CD14-positive monocyte (primary cell): ENCODE measurements at regions not wholly inside any gene's neighbourhood (a gene's known extent, or its start where the extent isn't known, plus 50 kb on each side); places are given as distances from the start of the nearest gene placed in this dataset.

ENCODE experiments used
- DNase-seq, 3 donors: peaks; one replicate each; pipeline ENCODE4 v3.0.0-alpha.2; 2011 to 2022
- H2AFZ ChIP-seq: 2 replicates; pipeline ENCODE4 v1.6.0; 2012; ENCODE audit warnings: mild to moderate bottlenecking, low read depth, low read length, inconsistent platforms; ENCODE audit not compliant: insufficient read depth, poor library complexity, severe bottlenecking
- H3K27ac ChIP-seq, 2 donors: 1 replicate in 1 of 2; 2 replicates in 1 of 2; pipeline ENCODE4 v1.5.1; 2012 to 2013; ENCODE audit warnings: low read length in 2 of 2, control low read depth in 1 of 2, inconsistent platforms in 1 of 2, low read depth in 1 of 2, mild to moderate bottlenecking in 1 of 2
- H3K27me3 ChIP-seq, 2 donors: one replicate each; pipeline versions ENCODE4 v1.6.0 to v1.6.1; 2011 to 2013; ENCODE audit warnings: low read length in 2 of 2; ENCODE audit not compliant: control insufficient read depth in 2 of 2, insufficient read depth in 2 of 2
- H3K36me3 ChIP-seq, 2 donors: replicated peaks in 1 of 2; 1 replicate in 1 of 2; 2 replicates in 1 of 2; pipeline versions ENCODE4 v1.5.1 to v1.6.1; 2012 to 2013; ENCODE audit warnings: low read length in 2 of 2, control low read depth in 1 of 2, inconsistent platforms in 1 of 2, mild to moderate bottlenecking in 1 of 2; ENCODE audit not compliant: insufficient read depth in 2 of 2, control insufficient read depth in 1 of 2
- H3K4me1 ChIP-seq, 2 donors: 1 replicate in 1 of 2; 2 replicates in 1 of 2; pipeline versions ENCODE4 v1.5.1 to v1.6.1; 2012 to 2013; ENCODE audit warnings: low read length in 2 of 2, control low read depth in 1 of 2, inconsistent platforms in 1 of 2, mild to moderate bottlenecking in 1 of 2, moderate library complexity in 1 of 2; ENCODE audit not compliant: insufficient read depth in 2 of 2, control insufficient read depth in 1 of 2
- H3K4me2 ChIP-seq: replicated peaks from 2 replicates; pipeline ENCODE3; 2012; ENCODE audit warnings: low read length, moderate library complexity, mild to moderate bottlenecking; ENCODE audit not compliant: poor library complexity, severe bottlenecking; ENCODE audit errors: extremely low read depth
- H3K4me3 ChIP-seq, 3 experiments: fragments of 200-600 bp in 1 of 3; sonication (generic) in 1 of 3; replicated peaks in 1 of 3; 1 replicate in 2 of 3; 2 replicates in 1 of 3; pipeline ENCODE4 v1.5.1; 2011 to 2013; ENCODE audit warnings: low read length in 3 of 3, mild to moderate bottlenecking in 3 of 3, control low read depth in 2 of 3, low read depth in 2 of 3, inconsistent platforms in 1 of 3, moderate library complexity in 1 of 3
- H3K79me2 ChIP-seq: 2 replicates; pipeline ENCODE4 v1.6.0; 2012; ENCODE audit warnings: mild to moderate bottlenecking, control low read depth, inconsistent platforms, low read length, moderate library complexity; ENCODE audit not compliant: insufficient read depth
- H3K9ac ChIP-seq: 2 replicates; pipeline ENCODE4 v1.6.0; 2017; ENCODE audit warnings: low read length, mild to moderate bottlenecking; ENCODE audit not compliant: insufficient read depth, poor library complexity, severe bottlenecking
- H3K9me3 ChIP-seq, 2 donors: replicated peaks in 1 of 2; 1 replicate in 1 of 2; 2 replicates in 1 of 2; pipeline versions ENCODE4 v1.5.1 to v1.6.1; 2012 to 2013; ENCODE audit warnings: low read length in 2 of 2, control low read depth in 1 of 2; ENCODE audit not compliant: control insufficient read depth in 1 of 2, insufficient read depth in 1 of 2
- H4K20me1 ChIP-seq: 2 replicates; pipeline ENCODE4 v1.6.0; 2012; ENCODE audit warnings: mild to moderate bottlenecking, low read length, control low read depth, moderate library complexity; ENCODE audit not compliant: insufficient read depth
- H3K27ac Mint-ChIP-seq, 7 donors: one replicate each; pipeline ENCODE4 v1.8.0; 2020; ENCODE audit warnings: mild to moderate bottlenecking in 7 of 7, mixed read lengths in 7 of 7, moderate library complexity in 6 of 7, inconsistent platforms in 2 of 7
- H3K27me3 Mint-ChIP-seq, 3 donors: one replicate each; pipeline ENCODE4 v1.8.0; 2021 to 2022; ENCODE audit warnings: low read depth in 3 of 3, mild to moderate bottlenecking in 3 of 3, mixed read lengths in 3 of 3, moderate library complexity in 3 of 3, inconsistent platforms in 1 of 3
- H3K36me3 Mint-ChIP-seq, 2 donors: one replicate each; pipeline ENCODE4 v1.8.0; 2020; ENCODE audit warnings: mixed read lengths in 2 of 2, inconsistent platforms in 1 of 2, mild to moderate bottlenecking in 1 of 2
- H3K4me1 Mint-ChIP-seq: one replicate; pipeline ENCODE4 v1.8.0; 2020; ENCODE audit warnings: mild to moderate bottlenecking, mixed read lengths
- H3K4me3 Mint-ChIP-seq, 2 donors: one replicate each; pipeline ENCODE4 v1.8.0; 2020; ENCODE audit warnings: mild to moderate bottlenecking in 2 of 2, mixed read lengths in 2 of 2, moderate library complexity in 1 of 2
- H3K9me3 Mint-ChIP-seq, 7 donors: one replicate each; pipeline ENCODE4 v1.8.0; 2020 to 2022; ENCODE audit warnings: mixed read lengths in 7 of 7, mild to moderate bottlenecking in 6 of 7, moderate library complexity in 6 of 7, inconsistent platforms in 2 of 7
- CTCF ChIP-seq: fragments of 200-600 bp; IDR thresholded peaks from one replicate; pipeline ENCODE4 v1.8.0; 2022; ENCODE audit warnings: antibody characterized with exemption, mild to moderate bottlenecking
- WGBS: methylation state at CpG from one replicate; pipeline ENCODE4 v1.1.5; 2013; ENCODE audit warnings: missing lambda C conversion rate; ENCODE audit not compliant: insufficient coverage; 5-methylcytosine and 5-hydroxymethylcytosine counted together
- intact Hi-C, 2 donors: fragments of 100-400 bp; cut with micrococcal nuclease; formaldehyde crosslinking; loops; one replicate each; pipeline versions ENCODE4 v1.15.0 to v1.15.1; 2023

GRCh38 chr11:131178596-131178995, 191.8 kb upstream of the NTM start:
- H3K27me3 Mint-ChIP-seq = peaks cover 0 to 6% (median 0%) of the 10 kb centered on the region in 3 donors
- Histone ChIP-seq H3K79me2 (no peaks in the 10 kb centered on the region), H3K36me3 (no peaks in the 10 kb centered on the region), H4K20me1 (no peaks in the 10 kb centered on the region), H3K27ac (no peak overlapping the region), H3K4me2 (no peak overlapping the region), H2AFZ (no peak overlapping the region), H3K9ac (no peak overlapping the region), H3K4me3 (no peak overlapping the region), H3K4me1 (no peaks in the 10 kb centered on the region), H3K27me3 (no peaks in the 10 kb centered on the region), H3K9me3 (peaks cover 0 to 3% of the 10 kb centered on the region in 2 donors)
- intact Hi-C loops = no loop called here
- DNase-seq = no peak
- H3K36me3 Mint-ChIP-seq = no peaks in the 10 kb centered on the region
- no peaks in the 10 kb centered on the region for H3K4me1 Mint-ChIP-seq
- no peak for TF ChIP-seq CTCF
- WGBS = no CpG with 5 or more reads among the region's 3 CpGs
- H3K27ac Mint-ChIP-seq = no peak overlapping the region
- H3K4me3 Mint-ChIP-seq = no peak overlapping the region
- peaks cover 0 to 7% (median 5%) of the 10 kb centered on the region in 7 donors for H3K9me3 Mint-ChIP-seq

- Histone ChIP-seq H2AFZ (no peak overlapping the region), H4K20me1 (no peaks in the 10 kb centered on the region), H3K36me3 (no peaks in the 10 kb centered on the region), H3K4me3 (no peak overlapping the region), H3K79me2 (no peaks in the 10 kb centered on the region), H3K9me3 (peaks cover 0 to 3% of the 10 kb centered on the region in 2 donors), H3K4me1 (no peaks in the 10 kb centered on the region), H3K27me3 (no peaks in the 10 kb centered on the region), H3K9ac (no peak overlapping the region), H3K27ac (no peak overlapping the region), H3K4me2 (no peak overlapping the region)
- TF ChIP-seq CTCF = no peak
- Mint-ChIP-seq H3K4me1 (no peaks in the 10 kb centered on the region), H3K27ac (no peak overlapping the region), H3K4me3 (no peak overlapping the region), H3K36me3 (no peaks in the 10 kb centered on the region), H3K27me3 (peaks cover 0 to 6% (median 0%) of the 10 kb centered on the region in 3 donors), H3K9me3 (peaks cover 0 to 7% (median 3%) of the 10 kb centered on the region in 7 donors)
- no peak for DNase-seq
- intact Hi-C loops = no loop called here
- 86% methylated on average over 3 of the region's 4 CpGs for WGBS
Observed at GRCh38 chr11:131179836-131180235, 190.6 kb upstream of the NTM start.
